ENCODE measurements at regions not wholly inside any gene's neighbourhood (a gene's known extent, or its start where the extent isn't known, plus 50 kb on each side); places are given as distances from the start of the nearest gene placed in this dataset.

GRCh38 chr9:87216036-87216435, 268.7 kb upstream of the GAS1 start:
- Histone ChIP-seq H2AFZ (ENCODE audit: low read depth, low read length) (no peak overlapping the region), H3K4me1 (ENCODE audit: insufficient read depth, low read length) (no peaks in the 10 kb centered on the region), H3K9me3 (ENCODE audit: low read length) (no peaks in the 10 kb centered on the region), H3K4me3 (ENCODE audit: low read length) (no peak overlapping the region), H3K36me3 (ENCODE audit: insufficient read depth, low read length) (no peaks in the 10 kb centered on the region), H3K27me3 (ENCODE audit: insufficient read depth, low read length) (no peaks in the 10 kb centered on the region)

GRCh38 chr9:87216897-87217455, 269.7 kb upstream of the GAS1 start:
- Histone ChIP-seq H3K36me3 (ENCODE audit: insufficient read depth, low read length) (no peaks in the 10 kb centered on the region), H3K4me3 (ENCODE audit: low read length) (no peak overlapping the region), H3K4me1 (ENCODE audit: insufficient read depth, low read length) (no peaks in the 10 kb centered on the region), H2AFZ (ENCODE audit: low read depth, low read length) (no peak overlapping the region), H3K9me3 (ENCODE audit: low read length) (no peaks in the 10 kb centered on the region), H3K27me3 (ENCODE audit: insufficient read depth, low read length) (no peaks in the 10 kb centered on the region)

GRCh38 chr9:87223392-87224246, 274.0 kb upstream of the DAPK1 start:
- Histone ChIP-seq H3K9me3 (ENCODE audit: low read length) (no peaks in the 10 kb centered on the region), H3K27me3 (ENCODE audit: insufficient read depth, low read length) (no peaks in the 10 kb centered on the region), H3K4me1 (ENCODE audit: insufficient read depth, low read length) (no peaks in the 10 kb centered on the region), H2AFZ (ENCODE audit: low read depth, low read length) (no peak overlapping the region), H3K36me3 (ENCODE audit: insufficient read depth, low read length) (no peaks in the 10 kb centered on the region), H3K4me3 (ENCODE audit: low read length) (no peak overlapping the region)

- Histone ChIP-seq H3K9me3 (ENCODE audit: low read length) (no peaks in the 10 kb centered on the region), H2AFZ (ENCODE audit: low read depth, low read length) (no peak overlapping the region), H3K27me3 (ENCODE audit: insufficient read depth, low read length) (no peaks in the 10 kb centered on the region), H3K4me3 (ENCODE audit: low read length) (no peak overlapping the region), H3K36me3 (ENCODE audit: insufficient read depth, low read length) (no peaks in the 10 kb centered on the region), H3K4me1 (ENCODE audit: insufficient read depth, low read length) (no peaks in the 10 kb centered on the region)
Measured at GRCh38 chr9:87226896-87227295, 270.8 kb upstream of the DAPK1 start.

- H3K27me3 ChIP-seq (ENCODE audit: insufficient read depth, low read length), result no peaks in the 10 kb centered on the region
- no peaks in the 10 kb centered on the region for H3K36me3 ChIP-seq (ENCODE audit: insufficient read depth, low read length)
Measured at GRCh38 chr9:87227456-87227855, 270.2 kb upstream of the DAPK1 start.

GRCh38 chr9:87229108-87229507, 268.6 kb upstream of the DAPK1 start:
- no peak overlapping the region for H2AFZ ChIP-seq (ENCODE audit: low read depth, low read length)
- H3K36me3 ChIP-seq (ENCODE audit: insufficient read depth, low read length), result no peaks in the 10 kb centered on the region
- no peaks in the 10 kb centered on the region for H3K9me3 ChIP-seq (ENCODE audit: low read length)
- H3K4me1 ChIP-seq (ENCODE audit: insufficient read depth, low read length), result no peaks in the 10 kb centered on the region
- H3K27me3 ChIP-seq (ENCODE audit: insufficient read depth, low read length), result no peaks in the 10 kb centered on the region
- H3K4me3 ChIP-seq (ENCODE audit: low read length), result no peak overlapping the region

More at GRCh38 chr9:87227456-87227855, 270.2 kb upstream of the DAPK1 start:
- Histone ChIP-seq H3K4me3 (ENCODE audit: low read length) (no peak overlapping the region), H2AFZ (ENCODE audit: low read depth, low read length) (no peak overlapping the region), H3K9me3 (ENCODE audit: low read length) (no peaks in the 10 kb centered on the region), H3K4me1 (ENCODE audit: insufficient read depth, low read length) (no peaks in the 10 kb centered on the region)

GRCh38 chr9:87233431-87233830, 264.2 kb upstream of the DAPK1 start:
- no peaks in the 10 kb centered on the region for H3K9me3 ChIP-seq (ENCODE audit: low read length)
- no peaks in the 10 kb centered on the region for H3K4me1 ChIP-seq (ENCODE audit: insufficient read depth, low read length)
- H2AFZ ChIP-seq (ENCODE audit: low read depth, low read length), result no peak overlapping the region
- H3K36me3 ChIP-seq (ENCODE audit: insufficient read depth, low read length), result no peaks in the 10 kb centered on the region
- no peaks in the 10 kb centered on the region for H3K27me3 ChIP-seq (ENCODE audit: insufficient read depth, low read length)
- H3K4me3 ChIP-seq (ENCODE audit: low read length), result no peak overlapping the region

- H3K36me3 ChIP-seq (ENCODE audit: insufficient read depth, low read length), result no peaks in the 10 kb centered on the region
- no peaks in the 10 kb centered on the region for H3K27me3 ChIP-seq (ENCODE audit: insufficient read depth, low read length)
- no peaks in the 10 kb centered on the region for H3K9me3 ChIP-seq (ENCODE audit: low read length)
- H3K4me3 ChIP-seq (ENCODE audit: low read length), result no peak overlapping the region
- no peak overlapping the region for H2AFZ ChIP-seq (ENCODE audit: low read depth, low read length)
- no peaks in the 10 kb centered on the region for H3K4me1 ChIP-seq (ENCODE audit: insufficient read depth, low read length)
Measured at GRCh38 chr9:87233899-87234455, 263.7 kb upstream of the DAPK1 start.

GRCh38 chr9:87234854-87235253, 262.8 kb upstream of the DAPK1 start:
- Histone ChIP-seq H3K36me3 (ENCODE audit: insufficient read depth, low read length) (no peaks in the 10 kb centered on the region), H3K27me3 (ENCODE audit: insufficient read depth, low read length) (no peaks in the 10 kb centered on the region), H3K4me3 (ENCODE audit: low read length) (no peak overlapping the region), H2AFZ (ENCODE audit: low read depth, low read length) (no peak overlapping the region), H3K9me3 (ENCODE audit: low read length) (no peaks in the 10 kb centered on the region), H3K4me1 (ENCODE audit: insufficient read depth, low read length) (no peaks in the 10 kb centered on the region)

GRCh38 chr9:87236546-87236945, 261.1 kb upstream of the DAPK1 start:
- H3K9me3 ChIP-seq (ENCODE audit: low read length), result no peaks in the 10 kb centered on the region
- H2AFZ ChIP-seq (ENCODE audit: low read depth, low read length), result no peak overlapping the region
- H3K4me3 ChIP-seq (ENCODE audit: low read length), result no peak overlapping the region
- H3K27me3 ChIP-seq (ENCODE audit: insufficient read depth, low read length), result no peaks in the 10 kb centered on the region
- H3K36me3 ChIP-seq (ENCODE audit: insufficient read depth, low read length), result no peaks in the 10 kb centered on the region
- no peaks in the 10 kb centered on the region for H3K4me1 ChIP-seq (ENCODE audit: insufficient read depth, low read length)

- Histone ChIP-seq H3K4me1 (ENCODE audit: insufficient read depth, low read length) (no peaks in the 10 kb centered on the region), H3K27me3 (ENCODE audit: insufficient read depth, low read length) (no peaks in the 10 kb centered on the region), H3K9me3 (ENCODE audit: low read length) (no peaks in the 10 kb centered on the region), H2AFZ (ENCODE audit: low read depth, low read length) (no peak overlapping the region), H3K36me3 (ENCODE audit: insufficient read depth, low read length) (no peaks in the 10 kb centered on the region), H3K4me3 (ENCODE audit: low read length) (no peak overlapping the region)
Measured at GRCh38 chr9:87237336-87237735, 260.3 kb upstream of the DAPK1 start.

GRCh38 chr9:87238545-87238944, 259.1 kb upstream of the DAPK1 start:
- no peaks in the 10 kb centered on the region for H3K9me3 ChIP-seq (ENCODE audit: low read length)
- no peak overlapping the region for H3K4me3 ChIP-seq (ENCODE audit: low read length)
- no peaks in the 10 kb centered on the region for H3K36me3 ChIP-seq (ENCODE audit: insufficient read depth, low read length)
- no peaks in the 10 kb centered on the region for H3K4me1 ChIP-seq (ENCODE audit: insufficient read depth, low read length)
- no peaks in the 10 kb centered on the region for H3K27me3 ChIP-seq (ENCODE audit: insufficient read depth, low read length)
- no peak overlapping the region for H2AFZ ChIP-seq (ENCODE audit: low read depth, low read length)

GRCh38 chr9:87239312-87239711, 258.4 kb upstream of the DAPK1 start:
- Histone ChIP-seq H3K9me3 (ENCODE audit: low read length) (no peaks in the 10 kb centered on the region), H3K27me3 (ENCODE audit: insufficient read depth, low read length) (no peaks in the 10 kb centered on the region), H3K36me3 (ENCODE audit: insufficient read depth, low read length) (no peaks in the 10 kb centered on the region), H2AFZ (ENCODE audit: low read depth, low read length) (no peak overlapping the region), H3K4me3 (ENCODE audit: low read length) (no peak overlapping the region), H3K4me1 (ENCODE audit: insufficient read depth, low read length) (no peaks in the 10 kb centered on the region)

Data from neuron (in vitro differentiated cells).